ENCODE measurements at regions not wholly inside any gene's neighbourhood (a gene's known extent, or its start where the extent isn't known, plus 50 kb on each side); places are given as distances from the start of the nearest gene placed in this dataset.

GRCh38 chr1:143643148-143643885 is 328.5 kb downstream of the FAM72C start:
- CTCF ChIA-PET, result no interaction called here
- no peak overlapping the region for H3K4me2 ChIP-seq

GRCh38 chr1:143625886-143626285 is 345.9 kb downstream of the FAM72C start:
- Histone ChIP-seq H3K4me3 (ENCODE audit: low read depth in 2 of 2, low read length in 1 of 2) (no peak overlapping the region), H3F3A (replicated peaks; ENCODE audit: insufficient read depth) (no peaks in the 10 kb centered on the region), H3K79me2 (ENCODE audit: insufficient read depth) (no peaks in the 10 kb centered on the region), H3K27ac (ENCODE audit: low read depth in 2 of 2, low read length in 1 of 2) (no peak overlapping the region), H3K27me3 (ENCODE audit: insufficient read depth) (no peaks in the 10 kb centered on the region), H3K36me3 (replicated peaks in 1 of 2; ENCODE audit: control insufficient read depth in 1 of 2, insufficient read depth in 2 of 2, low read length in 1 of 2) (no peaks in the 10 kb centered on the region), H3K4me2 (no peak overlapping the region), H3K9me3 (no peaks in the 10 kb centered on the region), H3K9me2 (no peaks in the 10 kb centered on the region), H3K4me1 (ENCODE audit: control insufficient read depth in 1 of 2, insufficient read depth in 2 of 2, low read depth in 1 of 2, low read length in 1 of 2) (no peaks in the 10 kb centered on the region), H2AFZ (ENCODE audit: low read depth) (no peak overlapping the region), H4K20me1 (ENCODE audit: insufficient read depth) (no peaks in the 10 kb centered on the region), H3K9ac (no peak overlapping the region)
- ChIA-PET POLR2A (no interaction called here), CTCF (no interaction called here)
- DNase-seq, result no peak
- 0% methylated on average over 2 of the region's 2 CpGs for WGBS (ENCODE audit: low lambda C conversion rate)
- TF ChIP-seq TAF1 (IDR thresholded peaks at IDR 0.05; ENCODE audit: borderline replicate concordance, low read depth, low read length) (no peak), GATA2 (CRISPR knock-in tag; IDR thresholded peaks at IDR 0.05) (no peak), CTCF (IDR thresholded peaks at IDR 0.05) (no peak), FOXJ3 (CRISPR knock-in tag; IDR thresholded peaks at IDR 0.05) (no peak), ELF1 (IDR thresholded peaks at IDR 0.05) (no peak), IRF3 (IDR thresholded peaks at IDR 0.05; ENCODE audit: low read depth, low read length) (no peak), NRF1 (IDR thresholded peaks at IDR 0.05; ENCODE audit: low read depth, low read length) (no peak), POLR2AphosphoS5 (IDR thresholded peaks at IDR 0.05; ENCODE audit: low read depth, low read length) (no peak)

More at GRCh38 chr1:143643148-143643885, 328.5 kb downstream of the FAM72C start:
- no peak overlapping the region for H3K4me3 ChIP-seq (ENCODE audit: low read depth in 2 of 2, low read length in 1 of 2)
- 16% methylated on average over 24 of the region's 56 CpGs for WGBS (ENCODE audit: low lambda C conversion rate)
- no peak overlapping the region for H3K27ac ChIP-seq (ENCODE audit: low read depth in 2 of 2, low read length in 1 of 2)
- H3K9me3 ChIP-seq, result no peaks in the 10 kb centered on the region
- TF ChIP-seq RFX5 (IDR thresholded peaks at IDR 0.05; ENCODE audit: low read length) (no peak), TEAD4 (IDR thresholded peaks at IDR 0.05; ENCODE audit: borderline replicate concordance, insufficient read depth) (no peak), MXI1 (IDR thresholded peaks at IDR 0.05; ENCODE audit: low read depth, low read length) (no peak), REST (IDR thresholded peaks at IDR 0.05; ENCODE audit: low read depth, low read length) (no peak), NRF1 (IDR thresholded peaks at IDR 0.05; ENCODE audit: low read depth, low read length) (no peak), EP300 (IDR thresholded peaks at IDR 0.05; ENCODE audit: borderline replicate concordance in 1 of 2, low read depth in 1 of 2, low read length in 1 of 2) (no peak), EZH2phosphoT487 (IDR thresholded peaks at IDR 0.05; ENCODE audit: borderline replicate concordance, low read depth) (no peak), RXRA (IDR thresholded peaks at IDR 0.05; ENCODE audit: borderline replicate concordance, low read depth) (no peak), TAF1 (IDR thresholded peaks at IDR 0.05; ENCODE audit: borderline replicate concordance, low read depth, low read length) (no peak), GABPA (IDR thresholded peaks at IDR 0.05; ENCODE audit: low read depth) (no peak), SMC3 (IDR thresholded peaks at IDR 0.05; ENCODE audit: low read depth, low read length) (no peak), TCF12 (IDR thresholded peaks at IDR 0.05) (no peak), RCOR1 (IDR thresholded peaks at IDR 0.05; ENCODE audit: low read length) (no peak)
- no peaks in the 10 kb centered on the region for H3K4me1 ChIP-seq (ENCODE audit: control insufficient read depth in 1 of 2, insufficient read depth in 2 of 2, low read depth in 1 of 2, low read length in 1 of 2)
- no peaks in the 10 kb centered on the region for H4K20me1 ChIP-seq (ENCODE audit: insufficient read depth)
- no peaks in the 10 kb centered on the region for H3K36me3 ChIP-seq (replicated peaks in 1 of 2; ENCODE audit: control insufficient read depth in 1 of 2, insufficient read depth in 2 of 2, low read length in 1 of 2)
- POLR2A ChIA-PET, result no interaction called here
- H3K79me2 ChIP-seq (ENCODE audit: insufficient read depth), result no peaks in the 10 kb centered on the region
- H3K9ac ChIP-seq, result no peak overlapping the region
- no peak overlapping the region for H2AFZ ChIP-seq (ENCODE audit: low read depth)
- H3F3A ChIP-seq (replicated peaks; ENCODE audit: insufficient read depth), result no peaks in the 10 kb centered on the region
- H3K27me3 ChIP-seq (ENCODE audit: insufficient read depth), result peaks cover 24% of the 10 kb centered on the region; the same call in 1 of the 2 replicates
- DNase-seq, result no peak
- no peaks in the 10 kb centered on the region for H3K9me2 ChIP-seq
